Upper lobe of left lung (tissue), 6 donors: ENCODE measurements at regions not wholly inside any gene's neighbourhood (a gene's known extent, or its start where the extent isn't known, plus 50 kb on each side); places are given as distances from the start of the nearest gene placed in this dataset.

Source experiments
- ATAC-seq, 2 donors: fragments of 200-7000 bp; cut with Tn5 transposase; one replicate each; pipeline ENCODE4 v1.9.1; 2022; ENCODE audit warnings: mild to moderate bottlenecking in 2 of 2, moderate library complexity in 2 of 2; ENCODE audit not compliant: low FRiP score in 2 of 2
- DNase-seq, 2 donors: peaks; one replicate each; pipeline ENCODE4 v3.0.0-alpha.2; 2019 to 2020
- H3K27ac ChIP-seq, 4 donors: fragments of 200-600 bp; sonication (generic); one replicate each; pipeline ENCODE4 v1.5.1; 2016 to 2019
- H3K27me3 ChIP-seq, 4 donors: fragments of 200-600 bp; sonication (generic); one replicate each; pipeline ENCODE4 v1.5.1; 2017 to 2019
- H3K36me3 ChIP-seq, 4 donors: fragments of 200-600 bp; sonication (generic); one replicate each; pipeline ENCODE4 v1.5.1; 2016 to 2019
- H3K4me1 ChIP-seq, 4 donors: fragments of 200-600 bp; sonication (generic); one replicate each; pipeline ENCODE4 v1.5.1; 2018 to 2019
- H3K4me3 ChIP-seq, 4 donors: fragments of 200-600 bp; sonication (generic); one replicate each; pipeline ENCODE4 v1.5.1; 2017 to 2019; ENCODE audit warnings: mild to moderate bottlenecking in 2 of 4, moderate library complexity in 1 of 4
- H3K9me3 ChIP-seq, 4 donors: fragments of 200-600 bp; sonication (generic); one replicate each; pipeline ENCODE4 v1.5.1; 2018 to 2019
- EP300 ChIP-seq, 4 donors: sonication (generic); formaldehyde crosslinking; IDR thresholded peaks; one replicate each; pipeline ENCODE4 v1.5.1; 2017; ENCODE audit warnings: antibody characterized with exemption in 4 of 4, control low read depth in 2 of 4
- POLR2A ChIP-seq, 4 donors: fragments of 450-650 bp; IDR thresholded peaks; one replicate each; pipeline ENCODE4 v1.5.1; 2016 to 2017; ENCODE audit warnings: antibody characterized with exemption in 4 of 4, mild to moderate bottlenecking in 2 of 4
- POLR2AphosphoS5 ChIP-seq, 2 donors: sonication (generic); formaldehyde crosslinking; IDR thresholded peaks; one replicate each; pipeline ENCODE4 v1.5.1; 2017; ENCODE audit warnings: antibody characterized with exemption in 2 of 2
- WGBS, 2 donors: methylation state at CpG; one replicate each; pipeline ENCODE4 v1.1.5; 2017 to 2018; 5-methylcytosine and 5-hydroxymethylcytosine counted together
- TF ChIP-seq, protein P1 (sequence below), 6 experiments: fragments of 450-650 bp in 4 of 6; fragments of 200-600 bp in 2 of 6; sonication (generic) in 2 of 6; IDR thresholded peaks; one replicate each; pipeline ENCODE4 v1.5.1; 2016 to 2019; ENCODE audit warnings: antibody characterized with exemption in 6 of 6
- donor health status: DM: no; HTN: no; CAD: no; lungs with moderate emphysema.
- donor health status: DM: no; HTN: yes; CAD: no; lungs with severe emphysema.

GRCh38 chr12:42706321-42706720, 116.8 kb upstream of the PRICKLE1 start:
- ATAC-seq (no peak), DNase-seq (no peak)
- WGBS, 2 donors = 88 to 91% methylated on average over 1 of the region's 1 CpG
- H3K9me3 ChIP-seq = no peaks in the 10 kb centered on the region
- no peak overlapping the region for H3K4me3 ChIP-seq
- TF ChIP-seq, protein P1, sequence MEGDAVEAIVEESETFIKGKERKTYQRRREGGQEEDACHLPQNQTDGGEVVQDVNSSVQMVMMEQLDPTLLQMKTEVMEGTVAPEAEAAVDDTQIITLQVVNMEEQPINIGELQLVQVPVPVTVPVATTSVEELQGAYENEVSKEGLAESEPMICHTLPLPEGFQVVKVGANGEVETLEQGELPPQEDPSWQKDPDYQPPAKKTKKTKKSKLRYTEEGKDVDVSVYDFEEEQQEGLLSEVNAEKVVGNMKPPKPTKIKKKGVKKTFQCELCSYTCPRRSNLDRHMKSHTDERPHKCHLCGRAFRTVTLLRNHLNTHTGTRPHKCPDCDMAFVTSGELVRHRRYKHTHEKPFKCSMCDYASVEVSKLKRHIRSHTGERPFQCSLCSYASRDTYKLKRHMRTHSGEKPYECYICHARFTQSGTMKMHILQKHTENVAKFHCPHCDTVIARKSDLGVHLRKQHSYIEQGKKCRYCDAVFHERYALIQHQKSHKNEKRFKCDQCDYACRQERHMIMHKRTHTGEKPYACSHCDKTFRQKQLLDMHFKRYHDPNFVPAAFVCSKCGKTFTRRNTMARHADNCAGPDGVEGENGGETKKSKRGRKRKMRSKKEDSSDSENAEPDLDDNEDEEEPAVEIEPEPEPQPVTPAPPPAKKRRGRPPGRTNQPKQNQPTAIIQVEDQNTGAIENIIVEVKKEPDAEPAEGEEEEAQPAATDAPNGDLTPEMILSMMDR (IDR thresholded peaks at IDR 0.05) = no peak
- no peak for TF ChIP-seq POLR2A (IDR thresholded peaks at IDR 0.05)
- TF ChIP-seq EP300 (IDR thresholded peaks at IDR 0.05) = no peak
- no peak for TF ChIP-seq POLR2AphosphoS5 (IDR thresholded peaks at IDR 0.05)
- H3K27me3 ChIP-seq = no peaks in the 10 kb centered on the region
- peak overlapping the region in 1 of 4 donors; percentile 6 for H3K27ac ChIP-seq
- peaks cover 0 to 3% (median 0%) of the 10 kb centered on the region in 4 donors for H3K4me1 ChIP-seq
- H3K36me3 ChIP-seq = no peaks in the 10 kb centered on the region

- Histone ChIP-seq H3K27me3 (no peaks in the 10 kb centered on the region), H3K4me3 (no peak overlapping the region), H3K36me3 (no peaks in the 10 kb centered on the region), H3K4me1 (peaks cover 0 to 3% (median 0%) of the 10 kb centered on the region in 4 donors), H3K9me3 (no peaks in the 10 kb centered on the region), H3K27ac (peak overlapping the region in 1 of 4 donors; percentile 6)
- 44 to 46% methylated on average over 4 of the region's 4 CpGs for WGBS, 2 donors
- TF ChIP-seq POLR2A (IDR thresholded peaks at IDR 0.05) (no peak), POLR2AphosphoS5 (IDR thresholded peaks at IDR 0.05) (peak; percentile 36 to 43)
- peak in 1 of 2 donors; percentile 30 for DNase-seq
- peak; percentile 66 to 89 for ATAC-seq
These were observed 116.3 kb upstream of the PRICKLE1 start for GRCh38 chr12:42705863-42706262.

DNA sequence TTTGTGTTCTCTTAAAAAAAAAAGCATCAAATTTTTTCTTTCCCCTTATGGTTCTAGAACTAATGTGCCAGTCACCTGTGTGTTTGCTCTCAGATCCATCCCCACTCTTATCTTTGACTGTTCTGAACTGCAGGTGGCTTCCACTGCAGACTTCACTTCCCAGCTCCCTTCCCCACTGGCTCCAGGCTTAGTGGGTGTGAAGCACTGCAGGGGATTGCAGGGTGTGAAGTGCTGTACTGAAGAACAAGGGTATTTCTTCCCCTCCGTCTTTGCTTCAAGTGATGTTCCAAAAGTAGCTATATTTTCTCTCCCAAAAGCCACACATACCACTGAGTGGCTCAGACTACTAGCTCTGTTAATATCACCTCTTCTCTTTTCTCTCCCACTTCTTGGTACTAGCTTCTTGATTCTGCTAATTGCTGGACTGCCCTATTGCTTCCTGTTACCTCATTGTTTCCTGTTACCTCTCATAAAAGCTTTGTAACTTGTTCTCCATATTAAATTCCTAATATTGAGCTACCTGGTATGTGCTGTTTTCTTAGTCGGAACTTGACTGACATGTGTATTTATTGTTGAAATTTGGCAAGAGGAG, 115.4 kb upstream of the PRICKLE1 start:
- no peaks in the 10 kb centered on the region for H3K36me3 ChIP-seq
- H3K4me1 ChIP-seq = peaks cover 0 to 3% (median 0%) of the 10 kb centered on the region in 4 donors
- TF ChIP-seq, protein P1 (IDR thresholded peaks at IDR 0.05) = no peak
- no peak for TF ChIP-seq EP300 (IDR thresholded peaks at IDR 0.05)
- H3K9me3 ChIP-seq = no peaks in the 10 kb centered on the region
- H3K27ac ChIP-seq = no peak overlapping the region
- H3K27me3 ChIP-seq = no peaks in the 10 kb centered on the region
- no peak overlapping the region for H3K4me3 ChIP-seq
- WGBS, 2 donors = 45 to 79% methylated on average over 2 of the region's 2 CpGs
- no peak for DNase-seq
- no peak for ATAC-seq

DNA sequence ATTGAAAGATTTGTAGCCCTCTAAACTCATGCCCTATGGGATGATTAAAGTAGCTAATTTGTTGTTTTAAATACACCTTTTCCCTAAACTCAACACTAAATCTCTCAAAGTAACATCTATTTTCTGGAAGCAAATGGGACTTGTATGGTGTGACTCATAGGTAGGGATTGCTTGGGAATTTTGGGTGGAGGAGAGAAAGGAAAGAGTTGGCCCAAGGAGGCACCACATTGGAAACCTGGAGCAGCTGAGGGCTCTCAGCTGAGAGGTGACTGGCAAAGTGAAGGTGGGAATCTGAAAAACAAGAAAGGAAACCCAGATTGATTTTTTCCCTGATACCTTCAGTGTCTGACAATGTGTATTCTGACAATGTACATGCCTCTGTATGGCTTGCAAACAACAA, 114.8 kb upstream of the PRICKLE1 start:
- H3K9me3 ChIP-seq = no peaks in the 10 kb centered on the region
- H3K36me3 ChIP-seq = no peaks in the 10 kb centered on the region
- no peaks in the 10 kb centered on the region for H3K27me3 ChIP-seq
- TF ChIP-seq POLR2A (IDR thresholded peaks at IDR 0.05) (no peak), POLR2AphosphoS5 (IDR thresholded peaks at IDR 0.05) (no peak), EP300 (IDR thresholded peaks at IDR 0.05) (no peak)
- TF ChIP-seq, protein P1 (IDR thresholded peaks at IDR 0.05) = no peak
- no peak overlapping the region for H3K27ac ChIP-seq
- H3K4me3 ChIP-seq = no peak overlapping the region
- ATAC-seq (no peak), DNase-seq (no peak)
- peaks cover 0 to 3% (median 0%) of the 10 kb centered on the region in 4 donors for H3K4me1 ChIP-seq

DNA sequence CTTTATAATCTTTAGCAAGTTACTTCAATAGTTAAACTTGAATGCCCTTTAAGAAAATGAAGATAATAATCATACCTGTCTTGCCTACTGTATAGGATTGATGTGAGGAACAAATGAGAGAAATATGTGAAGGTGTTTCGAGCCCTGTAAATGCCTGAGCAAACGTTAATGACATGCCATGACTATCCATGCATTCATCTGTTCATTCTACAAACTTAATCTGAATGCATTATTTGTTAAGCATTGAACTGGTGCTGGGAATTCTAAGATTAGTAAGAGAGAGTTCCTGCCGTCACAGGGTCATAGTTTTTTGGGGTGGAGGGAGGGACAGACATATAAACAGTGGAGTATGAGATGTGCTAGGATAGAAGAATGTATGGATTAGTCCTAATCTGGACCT, 111.5 kb upstream of the PRICKLE1 start:
- no peaks in the 10 kb centered on the region for H3K27me3 ChIP-seq
- H3K9me3 ChIP-seq = no peaks in the 10 kb centered on the region
- no peak for DNase-seq
- no peak overlapping the region for H3K27ac ChIP-seq
- H3K4me3 ChIP-seq = no peak overlapping the region
- ATAC-seq = no peak
- WGBS, 2 donors = 86 to 88% methylated on average over 3 of the region's 3 CpGs
- TF ChIP-seq, protein P1 (IDR thresholded peaks at IDR 0.05) = no peak
- no peak for TF ChIP-seq POLR2AphosphoS5 (IDR thresholded peaks at IDR 0.05)
- no peak for TF ChIP-seq POLR2A (IDR thresholded peaks at IDR 0.05)
- H3K4me1 ChIP-seq = peaks cover 0 to 17% (median 3%) of the 10 kb centered on the region in 4 donors
- H3K36me3 ChIP-seq = no peaks in the 10 kb centered on the region
